OCI-LY3 (cell line): ENCODE measurements at regions not wholly inside any gene's neighbourhood (a gene's known extent, or its start where the extent isn't known, plus 50 kb on each side); places are given as distances from the start of the nearest gene placed in this dataset.

ENCODE experiments used
- H2AFZ ChIP-seq: fragments of 200-600, 300-600 bp; shearing (Covaris generic); 2 replicates; pipeline ENCODE4 v1.6.0; 2014; ENCODE audit warnings: antibody characterized with exemption, low read depth, low read length
- H3K27ac ChIP-seq: fragments of 200-600, 300-600 bp; sonication (generic); 2 replicates; pipeline ENCODE4 v1.5.1; 2014; ENCODE audit warnings: mild to moderate bottlenecking, low read length, moderate library complexity, mixed read lengths
- H3K27me3 ChIP-seq: fragments of 200-600, 300-600 bp; sonication (generic); 2 replicates; pipeline ENCODE4 v1.6.1; 2014; ENCODE audit warnings: low read depth, low read length, mixed read lengths
- H3K36me3 ChIP-seq: fragments of 200-600, 300-600 bp; sonication (generic); replicated peaks from 2 replicates; pipeline ENCODE3; 2014; ENCODE audit warnings: low read depth, low read length, mixed read lengths
- H3K4me1 ChIP-seq: fragments of 300-600, 200-600 bp; sonication (generic); 2 replicates; pipeline ENCODE4 v1.6.1; 2014; ENCODE audit warnings: low read length, mixed read lengths
- H3K4me2 ChIP-seq: fragments of 200-600, 300-600 bp; sonication (generic); 2 replicates; pipeline ENCODE4 v1.6.1; 2014; ENCODE audit warnings: low read length, mixed read lengths
- H3K4me3 ChIP-seq: fragments of 300-600, 200-600 bp; sonication (generic); 2 replicates; pipeline ENCODE4 v1.5.1; 2014; ENCODE audit warnings: antibody characterized with exemption, mild to moderate bottlenecking, low read length, moderate library complexity
- H3K79me2 ChIP-seq: fragments of 300-600, 200-600 bp; shearing (Covaris generic); 2 replicates; pipeline ENCODE4 v1.6.1; 2014; ENCODE audit warnings: mild to moderate bottlenecking, low read length, mixed read lengths
- H3K9ac ChIP-seq: fragments of 300-600, 200-600 bp; shearing (Covaris generic); 2 replicates; pipeline ENCODE4 v1.6.0; 2014; ENCODE audit warnings: mild to moderate bottlenecking, low read length, moderate library complexity
- H3K9me3 ChIP-seq: fragments of 200-600, 300-600 bp; shearing (Covaris generic); 2 replicates; pipeline ENCODE4 v1.6.1; 2014; ENCODE audit warnings: low read length, mixed read lengths; ENCODE audit not compliant: insufficient read depth
- H4K20me1 ChIP-seq: fragments of 200-600, 300-600 bp; sonication (generic); 2 replicates; pipeline ENCODE4 v1.6.1; 2016; ENCODE audit warnings: low read length, mixed read lengths; ENCODE audit not compliant: insufficient read depth
- EZH2phosphoT487 ChIP-seq: fragments of 200-600 bp; shearing (Covaris generic); IDR thresholded peaks from 2 replicates; pipeline ENCODE4 v1.6.1; 2018; ENCODE audit warnings: antibody characterized with exemption, mixed run types, low read depth
- TF ChIP-seq, protein P1 (sequence below): fragments of 200-600, 300-600 bp; sonication (generic); IDR thresholded peaks from 2 replicates; pipeline ENCODE4 v1.5.1; 2014; ENCODE audit warnings: antibody characterized with exemption, low read length, low read depth

DNA sequence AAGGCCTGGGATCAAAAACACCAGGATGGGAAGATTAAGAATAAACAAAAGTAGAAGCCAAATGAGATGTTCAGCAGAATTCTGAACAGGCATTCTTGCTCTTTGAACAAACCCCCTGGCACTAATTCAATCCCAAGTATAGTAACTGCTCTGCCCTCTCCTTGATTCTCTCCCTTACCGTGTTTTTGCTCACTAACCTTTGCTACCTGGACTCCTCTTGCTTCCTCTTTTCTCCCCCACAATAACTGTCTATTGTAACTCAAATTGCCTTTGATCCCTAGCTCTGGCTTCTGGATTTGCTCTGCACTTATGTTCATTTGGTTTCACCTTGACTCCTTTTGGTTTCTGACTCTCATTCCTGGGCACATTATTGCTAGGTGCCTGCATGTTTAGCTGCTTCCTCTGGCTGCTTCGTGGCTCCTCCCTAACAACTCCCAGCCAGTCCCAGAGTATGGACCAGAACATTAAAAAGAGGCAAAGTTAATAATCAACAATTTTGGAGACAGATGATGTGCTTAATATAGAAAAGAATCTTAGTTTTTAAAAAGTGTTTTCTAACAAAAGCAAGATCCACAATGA, 65.4 kb upstream of the PHIP start:
- TF ChIP-seq EZH2phosphoT487 = no peak
- TF ChIP-seq, protein P1, sequence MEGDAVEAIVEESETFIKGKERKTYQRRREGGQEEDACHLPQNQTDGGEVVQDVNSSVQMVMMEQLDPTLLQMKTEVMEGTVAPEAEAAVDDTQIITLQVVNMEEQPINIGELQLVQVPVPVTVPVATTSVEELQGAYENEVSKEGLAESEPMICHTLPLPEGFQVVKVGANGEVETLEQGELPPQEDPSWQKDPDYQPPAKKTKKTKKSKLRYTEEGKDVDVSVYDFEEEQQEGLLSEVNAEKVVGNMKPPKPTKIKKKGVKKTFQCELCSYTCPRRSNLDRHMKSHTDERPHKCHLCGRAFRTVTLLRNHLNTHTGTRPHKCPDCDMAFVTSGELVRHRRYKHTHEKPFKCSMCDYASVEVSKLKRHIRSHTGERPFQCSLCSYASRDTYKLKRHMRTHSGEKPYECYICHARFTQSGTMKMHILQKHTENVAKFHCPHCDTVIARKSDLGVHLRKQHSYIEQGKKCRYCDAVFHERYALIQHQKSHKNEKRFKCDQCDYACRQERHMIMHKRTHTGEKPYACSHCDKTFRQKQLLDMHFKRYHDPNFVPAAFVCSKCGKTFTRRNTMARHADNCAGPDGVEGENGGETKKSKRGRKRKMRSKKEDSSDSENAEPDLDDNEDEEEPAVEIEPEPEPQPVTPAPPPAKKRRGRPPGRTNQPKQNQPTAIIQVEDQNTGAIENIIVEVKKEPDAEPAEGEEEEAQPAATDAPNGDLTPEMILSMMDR = no peak
- no peak overlapping the region for H3K4me2 ChIP-seq
- no peak overlapping the region for H3K9ac ChIP-seq

DNA sequence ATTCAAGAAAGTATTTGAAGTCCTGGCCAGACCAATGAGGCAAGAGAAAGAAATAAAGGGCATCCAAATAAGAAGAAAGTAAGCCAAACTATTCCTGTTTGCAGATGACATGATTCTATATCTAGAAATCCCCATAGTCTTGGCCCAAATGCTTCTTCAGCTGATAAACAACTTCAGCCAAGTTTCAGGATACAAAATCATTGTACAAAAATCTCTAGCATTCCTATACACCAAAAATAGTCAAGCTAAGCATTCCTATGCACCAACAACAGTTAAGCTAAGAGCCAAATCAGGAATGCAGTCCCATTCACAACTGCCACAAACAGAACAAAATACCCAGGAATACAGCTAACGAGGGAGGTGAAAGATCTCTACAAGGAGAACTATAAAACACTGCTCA, 60.1 kb upstream of the PHIP start:
- no peak overlapping the region for H2AFZ ChIP-seq
- no peak overlapping the region for H3K9ac ChIP-seq
- peaks cover 4% of the 10 kb centered on the region for H3K9me3 ChIP-seq
- TF ChIP-seq EZH2phosphoT487 = no peak
- TF ChIP-seq, protein P1 = no peak
- H3K4me2 ChIP-seq = no peak overlapping the region
- no peak overlapping the region for H3K27ac ChIP-seq
- no peaks in the 10 kb centered on the region for H4K20me1 ChIP-seq
- H3K27me3 ChIP-seq = no peaks in the 10 kb centered on the region
- H3K79me2 ChIP-seq = no peaks in the 10 kb centered on the region
- no peak overlapping the region for H3K4me3 ChIP-seq
- H3K4me1 ChIP-seq = no peaks in the 10 kb centered on the region
- no peaks in the 10 kb centered on the region for H3K36me3 ChIP-seq

More for the DNA sequence above, 65.4 kb upstream of the PHIP start:
- Histone ChIP-seq H3K79me2 (no peaks in the 10 kb centered on the region), H3K27ac (no peak overlapping the region), H3K9me3 (no peaks in the 10 kb centered on the region), H3K4me1 (no peaks in the 10 kb centered on the region), H4K20me1 (no peaks in the 10 kb centered on the region), H3K27me3 (no peaks in the 10 kb centered on the region), H3K4me3 (no peak overlapping the region), H3K36me3 (no peaks in the 10 kb centered on the region), H2AFZ (peak overlapping the region; percentile 40; the same call in 1 of the 2 replicates)

DNA sequence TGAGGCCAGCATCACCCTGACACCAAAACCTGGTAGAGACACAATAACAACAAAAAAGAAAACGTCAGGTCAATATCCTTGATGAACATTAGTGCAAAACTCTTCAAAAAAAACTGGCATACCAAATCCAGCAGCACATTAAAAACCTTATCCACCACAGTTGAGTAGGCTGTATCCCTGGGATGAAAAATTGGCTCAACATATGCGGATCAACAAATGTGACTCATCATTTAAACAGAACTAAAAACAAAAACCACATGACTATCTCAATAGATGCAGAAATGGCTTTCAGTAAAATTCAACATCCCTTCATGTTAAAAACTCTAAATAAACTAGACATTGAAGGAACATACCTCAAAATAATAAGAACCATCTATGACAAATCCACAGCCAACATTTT, 59.6 kb upstream of the PHIP start:
- Histone ChIP-seq H2AFZ (no peak overlapping the region), H3K27me3 (no peaks in the 10 kb centered on the region), H3K4me3 (no peak overlapping the region), H3K4me1 (no peaks in the 10 kb centered on the region), H3K79me2 (no peaks in the 10 kb centered on the region), H3K27ac (no peak overlapping the region), H3K36me3 (no peaks in the 10 kb centered on the region), H4K20me1 (no peaks in the 10 kb centered on the region), H3K4me2 (no peak overlapping the region), H3K9me3 (peaks cover 4% of the 10 kb centered on the region), H3K9ac (no peak overlapping the region)
- no peak for TF ChIP-seq EZH2phosphoT487
- TF ChIP-seq, protein P1 = no peak

DNA sequence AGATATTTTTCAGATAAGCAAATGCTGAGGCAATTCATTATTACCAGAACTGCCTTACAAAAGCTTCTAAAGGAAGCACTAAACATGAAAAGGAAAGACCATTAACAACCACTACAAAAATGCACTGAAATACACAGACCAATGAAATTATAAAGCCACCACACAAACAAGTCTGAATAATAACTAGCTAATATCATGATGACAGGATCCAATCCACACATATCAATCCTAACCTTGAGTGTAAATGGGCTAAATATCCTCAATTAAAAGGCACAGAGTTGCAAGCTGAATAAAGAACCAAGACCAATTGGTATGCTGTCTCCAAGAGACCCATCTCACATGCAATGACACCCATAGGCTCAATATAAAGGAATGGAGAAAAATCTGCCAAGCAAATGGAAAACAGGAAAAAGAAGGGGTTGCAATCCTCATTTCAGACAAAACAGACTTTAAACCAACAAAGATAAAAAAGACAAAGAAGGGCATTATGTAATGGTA, 58.0 kb upstream of the PHIP start:
- H3K4me2 ChIP-seq = no peak overlapping the region
- H4K20me1 ChIP-seq = no peaks in the 10 kb centered on the region
- H3K9ac ChIP-seq = no peak overlapping the region
- H3K36me3 ChIP-seq = no peaks in the 10 kb centered on the region
- TF ChIP-seq, protein P1 = no peak
- TF ChIP-seq EZH2phosphoT487 = no peak
- H3K27me3 ChIP-seq = no peaks in the 10 kb centered on the region
- no peak overlapping the region for H3K27ac ChIP-seq
- no peak overlapping the region for H2AFZ ChIP-seq
- no peak overlapping the region for H3K4me3 ChIP-seq
- no peaks in the 10 kb centered on the region for H3K4me1 ChIP-seq
- H3K9me3 ChIP-seq = peaks cover 4% of the 10 kb centered on the region
- H3K79me2 ChIP-seq = no peaks in the 10 kb centered on the region
